Thyroid gland (tissue), 4 donors: ENCODE measurements at regions not wholly inside any gene's neighbourhood (a gene's known extent, or its start where the extent isn't known, plus 50 kb on each side); places are given as distances from the start of the nearest gene placed in this dataset.

Experiments used
- POLR2A ChIP-seq, 2 donors: fragments of 450-650 bp; IDR thresholded peaks; one replicate each; pipeline ENCODE4 v1.6.1; 2017; ENCODE audit warnings: antibody characterized with exemption in 2 of 2, mild to moderate bottlenecking in 2 of 2, moderate library complexity in 1 of 2
- TF ChIP-seq, protein P1 (sequence below), 6 experiments: fragments of 200-600 bp in 3 of 6; fragments of 450-650 bp in 3 of 6; sonication (generic) in 3 of 6; IDR thresholded peaks; one replicate each; pipeline ENCODE4 v1.5.1; 2016 to 2019; ENCODE audit warnings: antibody characterized with exemption in 6 of 6, mild to moderate bottlenecking in 2 of 6, inconsistent platforms in 1 of 6, moderate library complexity in 1 of 6

GRCh38 chr7:17441557-17441956 is 143.1 kb downstream of the AHR start:
- TF ChIP-seq, protein P1, sequence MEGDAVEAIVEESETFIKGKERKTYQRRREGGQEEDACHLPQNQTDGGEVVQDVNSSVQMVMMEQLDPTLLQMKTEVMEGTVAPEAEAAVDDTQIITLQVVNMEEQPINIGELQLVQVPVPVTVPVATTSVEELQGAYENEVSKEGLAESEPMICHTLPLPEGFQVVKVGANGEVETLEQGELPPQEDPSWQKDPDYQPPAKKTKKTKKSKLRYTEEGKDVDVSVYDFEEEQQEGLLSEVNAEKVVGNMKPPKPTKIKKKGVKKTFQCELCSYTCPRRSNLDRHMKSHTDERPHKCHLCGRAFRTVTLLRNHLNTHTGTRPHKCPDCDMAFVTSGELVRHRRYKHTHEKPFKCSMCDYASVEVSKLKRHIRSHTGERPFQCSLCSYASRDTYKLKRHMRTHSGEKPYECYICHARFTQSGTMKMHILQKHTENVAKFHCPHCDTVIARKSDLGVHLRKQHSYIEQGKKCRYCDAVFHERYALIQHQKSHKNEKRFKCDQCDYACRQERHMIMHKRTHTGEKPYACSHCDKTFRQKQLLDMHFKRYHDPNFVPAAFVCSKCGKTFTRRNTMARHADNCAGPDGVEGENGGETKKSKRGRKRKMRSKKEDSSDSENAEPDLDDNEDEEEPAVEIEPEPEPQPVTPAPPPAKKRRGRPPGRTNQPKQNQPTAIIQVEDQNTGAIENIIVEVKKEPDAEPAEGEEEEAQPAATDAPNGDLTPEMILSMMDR (IDR thresholded peaks at IDR 0.05), result no peak
- TF ChIP-seq POLR2A (IDR thresholded peaks at IDR 0.05), result no peak
